Psoas muscle (tissue), 7 donors: ENCODE measurements at regions not wholly inside any gene's neighbourhood (a gene's known extent, or its start where the extent isn't known, plus 50 kb on each side); places are given as distances from the start of the nearest gene placed in this dataset.

Experiments
- ATAC-seq, 4 donors: fragments of 200-7000 bp; cut with Tn5 transposase; one replicate each; pipeline ENCODE4 v1.9.1; 2020; ENCODE audit warnings: moderate library complexity in 3 of 4, mild to moderate bottlenecking in 2 of 4
- DNase-seq, 2 donors: peaks; one replicate each; pipeline ENCODE4 v3.0.0-alpha.2; 2020
- H3K27ac ChIP-seq: fragments of 200-600 bp; one replicate; pipeline ENCODE4 v1.8.0; 2022
- H3K27me3 ChIP-seq, 3 donors: fragments of 200-600 bp in 1 of 3; one replicate each; pipeline versions ENCODE4 v1.6.1 to v1.8.0; 2013 to 2022; ENCODE audit warnings: low read length in 2 of 3, mild to moderate bottlenecking in 2 of 3, moderate library complexity in 1 of 3; ENCODE audit not compliant: insufficient read depth in 3 of 3
- H3K36me3 ChIP-seq, 2 donors: fragments of 200-600 bp in 1 of 2; one replicate each; pipeline versions ENCODE4 v1.6.1 to v1.8.0; 2013 to 2022; ENCODE audit warnings: low read depth in 1 of 2, mild to moderate bottlenecking in 1 of 2, moderate library complexity in 1 of 2; ENCODE audit not compliant: insufficient read depth in 1 of 2
- H3K4me1 ChIP-seq: fragments of 200-600 bp; one replicate; pipeline ENCODE4 v1.8.0; 2022
- H3K4me3 ChIP-seq: fragments of 200-600 bp; one replicate; pipeline ENCODE4 v1.8.0; 2022; ENCODE audit warnings: mild to moderate bottlenecking
- H3K9me3 ChIP-seq: fragments of 200-600 bp; one replicate; pipeline ENCODE4 v1.8.0; 2022
- WGBS, 3 donors: extraction: QIAGEN DNeasy Blood & Tissue Kit; methylation state at CpG; one replicate each; pipeline versions ENCODE4 v1.1.6 to v1.1.7; 2013; 5-methylcytosine and 5-hydroxymethylcytosine counted together
- intact Hi-C, 2 donors: fragments of 100-400 bp; cut with DNase I; formaldehyde crosslinking; loops; one replicate each; pipeline versions ENCODE4 v1.11.0 to v1.14.2; 2022
- TF ChIP-seq, protein P1 (sequence below): fragments of 200-600 bp; IDR thresholded peaks from one replicate; pipeline ENCODE4 v1.8.0; 2022; ENCODE audit warnings: antibody characterized with exemption
- donor health status: healthy with polysubstance abuse.
- donor health status: DM: no; HTN: no; CAD: no; lungs with moderate emphysema.
- donor health status: Bipolar disorder and iron deficiency.
- donor health status: healthy.
- donor health status: DM: yes; HTN: yes; CAD: no.
- donor health status: DM: no; HTN: no; CAD: no.
- donor health status: DM: yes; HTN: yes; CAD: no.

DNA sequence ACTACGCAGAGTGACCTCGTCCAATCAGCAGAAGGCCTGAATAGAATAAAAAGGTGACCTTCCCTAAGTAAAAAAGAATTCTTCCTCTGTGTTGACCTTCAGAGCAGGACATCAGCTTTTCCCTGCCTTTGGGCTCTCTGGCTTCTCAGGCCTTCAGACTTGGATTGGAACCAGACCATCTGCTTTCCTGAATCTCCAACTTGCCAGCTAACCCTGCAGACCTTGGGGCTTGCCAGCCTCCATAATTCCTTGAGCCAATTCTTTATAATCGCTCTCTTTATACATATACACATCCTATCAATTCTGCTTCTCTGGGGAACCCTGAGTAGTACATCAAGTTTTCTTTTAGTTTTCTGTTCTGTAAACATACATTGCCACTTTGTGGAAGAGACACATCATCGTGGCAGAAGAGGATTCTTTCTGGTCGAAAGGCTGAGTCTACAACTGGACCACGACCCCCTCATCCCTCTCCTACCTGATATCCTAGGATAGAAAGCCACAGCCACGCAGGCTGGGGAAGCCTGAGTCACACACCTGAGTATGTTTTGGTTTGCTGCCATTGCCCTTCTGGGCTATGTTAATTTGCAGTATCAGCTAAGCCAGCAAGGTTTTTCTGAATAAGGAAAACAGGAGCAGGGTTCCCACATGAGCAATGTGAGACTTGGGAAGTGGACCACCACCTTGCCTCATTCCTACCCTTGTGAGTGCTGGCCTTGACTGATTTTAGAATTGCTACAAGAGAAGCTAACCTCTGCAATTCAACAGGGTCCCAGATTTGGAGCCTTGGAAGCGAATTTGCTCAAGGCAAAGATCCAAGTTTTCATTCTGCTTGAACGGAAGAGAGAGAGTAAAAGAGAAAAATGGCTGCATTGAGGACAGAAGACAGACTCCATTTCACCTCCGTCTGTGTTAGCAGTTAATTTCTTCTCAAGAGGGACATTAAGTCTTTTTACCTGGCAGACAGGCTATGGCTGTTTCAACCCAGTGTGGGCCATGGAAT is 445.2 kb upstream of the FZD8 start:
- Histone ChIP-seq H3K36me3 (no peaks in the 10 kb centered on the region), H3K4me1 (no peaks in the 10 kb centered on the region), H3K9me3 (no peaks in the 10 kb centered on the region), H3K27ac (no peak overlapping the region), H3K4me3 (no peak overlapping the region), H3K27me3 (peaks cover 0 to 2% (median 0%) of the 10 kb centered on the region in 3 donors)
- ATAC-seq = no peak
- no peak for DNase-seq
- intact Hi-C loops = no loop called here
- TF ChIP-seq, protein P1, sequence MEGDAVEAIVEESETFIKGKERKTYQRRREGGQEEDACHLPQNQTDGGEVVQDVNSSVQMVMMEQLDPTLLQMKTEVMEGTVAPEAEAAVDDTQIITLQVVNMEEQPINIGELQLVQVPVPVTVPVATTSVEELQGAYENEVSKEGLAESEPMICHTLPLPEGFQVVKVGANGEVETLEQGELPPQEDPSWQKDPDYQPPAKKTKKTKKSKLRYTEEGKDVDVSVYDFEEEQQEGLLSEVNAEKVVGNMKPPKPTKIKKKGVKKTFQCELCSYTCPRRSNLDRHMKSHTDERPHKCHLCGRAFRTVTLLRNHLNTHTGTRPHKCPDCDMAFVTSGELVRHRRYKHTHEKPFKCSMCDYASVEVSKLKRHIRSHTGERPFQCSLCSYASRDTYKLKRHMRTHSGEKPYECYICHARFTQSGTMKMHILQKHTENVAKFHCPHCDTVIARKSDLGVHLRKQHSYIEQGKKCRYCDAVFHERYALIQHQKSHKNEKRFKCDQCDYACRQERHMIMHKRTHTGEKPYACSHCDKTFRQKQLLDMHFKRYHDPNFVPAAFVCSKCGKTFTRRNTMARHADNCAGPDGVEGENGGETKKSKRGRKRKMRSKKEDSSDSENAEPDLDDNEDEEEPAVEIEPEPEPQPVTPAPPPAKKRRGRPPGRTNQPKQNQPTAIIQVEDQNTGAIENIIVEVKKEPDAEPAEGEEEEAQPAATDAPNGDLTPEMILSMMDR = no peak
- 40 to 57% (median 40%) methylated on average over 10 of the region's 10 CpGs for WGBS, 3 donors

DNA sequence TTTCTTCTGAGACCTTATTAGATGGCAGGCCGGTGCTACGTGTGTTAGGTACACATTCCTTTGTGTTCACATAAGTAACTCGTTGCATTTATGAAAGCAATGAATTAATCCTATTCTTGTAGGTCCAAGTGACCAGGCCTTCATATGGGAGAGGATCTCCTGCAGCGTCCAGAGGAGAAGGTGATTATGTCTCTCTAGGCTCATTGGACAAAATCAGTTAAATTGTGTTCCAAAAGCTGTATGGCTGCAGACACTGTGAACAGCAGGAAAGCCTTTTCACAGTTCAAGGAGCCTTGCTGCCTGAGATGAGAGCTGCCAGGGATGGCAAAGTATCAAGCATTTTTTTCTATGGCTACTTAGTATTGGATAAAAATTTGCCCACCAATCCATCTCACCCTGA is 433.1 kb upstream of the FZD8 start:
- no peaks in the 10 kb centered on the region for H3K36me3 ChIP-seq
- H3K4me3 ChIP-seq = no peak overlapping the region
- TF ChIP-seq, protein P1 = no peak
- H3K9me3 ChIP-seq = no peaks in the 10 kb centered on the region
- H3K27me3 ChIP-seq = peaks cover 0 to 1% (median 0%) of the 10 kb centered on the region in 3 donors
- intact Hi-C loops = no loop called here
- no peaks in the 10 kb centered on the region for H3K4me1 ChIP-seq
- WGBS, 3 donors = 75 to 88% (median 80%) methylated on average over 4 of the region's 4 CpGs
- H3K27ac ChIP-seq = no peak overlapping the region
- ATAC-seq (no peak), DNase-seq (no peak)

DNA sequence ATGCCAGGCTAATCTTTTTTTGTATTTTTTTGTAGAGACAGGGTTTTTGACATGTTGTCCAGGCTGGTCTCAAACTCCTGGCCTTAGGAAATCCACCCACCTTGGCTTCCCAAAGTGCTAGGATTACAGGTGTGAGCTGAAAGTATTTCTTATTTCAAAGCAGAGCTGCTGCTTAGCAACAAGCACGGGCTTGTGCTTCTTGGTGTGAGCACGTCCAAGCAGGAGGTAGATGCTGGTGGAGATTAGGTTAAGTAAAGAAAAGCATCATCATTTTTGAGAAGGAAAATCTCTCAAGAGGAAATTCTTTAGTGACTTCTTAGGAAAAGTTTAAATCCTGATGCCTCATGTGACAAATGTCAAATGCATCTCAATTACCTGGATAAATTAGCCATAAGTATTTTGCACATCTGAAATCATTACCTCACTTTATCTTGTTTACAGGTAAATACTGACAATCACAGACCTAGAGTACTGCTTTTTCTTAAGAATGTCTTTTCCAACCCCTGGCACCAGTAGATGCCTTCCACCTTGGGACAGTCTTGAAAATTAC is 431.8 kb upstream of the FZD8 start:
- Histone ChIP-seq H3K9me3 (no peaks in the 10 kb centered on the region), H3K4me3 (no peak overlapping the region), H3K27ac (no peak overlapping the region), H3K36me3 (no peaks in the 10 kb centered on the region), H3K27me3 (peaks cover 0 to 1% (median 0%) of the 10 kb centered on the region in 3 donors), H3K4me1 (no peaks in the 10 kb centered on the region)
- TF ChIP-seq, protein P1 = no peak
- DNase-seq (no peak), ATAC-seq (no peak)
- 61 to 85% (median 83%) methylated on average over 2 of the region's 2 CpGs for WGBS, 3 donors
- intact Hi-C loops = no loop called here

DNA sequence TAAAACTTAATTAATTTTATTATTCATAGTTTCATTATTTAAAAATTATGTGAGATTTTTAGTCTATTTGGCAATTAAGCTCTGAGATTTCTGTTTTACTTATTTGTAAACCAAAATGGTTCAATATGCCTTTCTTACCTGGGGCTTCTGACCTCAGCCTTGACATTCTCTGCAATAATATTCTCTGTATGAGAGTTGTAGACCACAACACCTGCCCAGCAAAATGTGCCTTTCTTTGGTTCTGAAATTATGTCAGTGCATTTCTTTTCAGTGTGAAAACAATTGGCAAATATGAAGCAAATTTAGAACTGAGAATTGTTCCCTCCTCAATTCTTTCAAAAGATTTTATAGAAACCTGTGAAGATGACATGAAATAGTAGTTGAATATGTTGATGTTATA is 426.4 kb upstream of the FZD8 start:
- intact Hi-C loops = no loop called here

More for the DNA sequence above, 426.4 kb upstream of the FZD8 start:
- Histone ChIP-seq H3K4me1 (no peaks in the 10 kb centered on the region), H3K27me3 (no peaks in the 10 kb centered on the region), H3K36me3 (no peaks in the 10 kb centered on the region), H3K9me3 (no peaks in the 10 kb centered on the region), H3K4me3 (no peak overlapping the region), H3K27ac (no peak overlapping the region)
- ATAC-seq (no peak), DNase-seq (no peak)
- TF ChIP-seq, protein P1 = no peak
